HG03066 (cell line): ENCODE measurements at regions not wholly inside any gene's neighbourhood (a gene's known extent, or its start where the extent isn't known, plus 50 kb on each side); places are given as distances from the start of the nearest gene placed in this dataset.

Source experiments
- ATAC-seq: cut with Tn5 transposase; IDR thresholded peaks from one replicate; pipeline ENCODE4 v1.9.1; 2021; ENCODE audit warnings: low read depth; ENCODE audit not compliant: unreplicated experiment

DNA sequence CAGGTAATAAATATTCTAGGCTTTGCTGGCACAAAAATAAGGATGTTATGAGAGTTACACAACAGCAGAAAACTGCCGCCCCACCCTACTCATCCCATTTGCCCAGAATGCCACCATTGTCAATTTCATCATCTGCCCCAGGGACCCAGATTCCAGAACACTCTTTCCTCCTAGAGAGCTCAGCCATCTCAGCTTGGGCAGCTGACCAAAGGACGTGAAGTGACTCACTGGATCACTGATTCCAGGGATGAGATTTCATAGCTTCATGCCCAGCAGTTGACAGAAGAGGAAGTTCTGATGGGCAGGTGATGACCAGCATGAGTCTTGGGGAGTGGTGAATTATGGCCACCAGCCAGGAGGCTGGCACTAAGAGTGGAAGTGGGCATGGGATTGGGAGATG lies 450.3 kb downstream of the RMST start:
- ATAC-seq = no peak

- ATAC-seq = no peak
Measured at GRCh38 chr12:97921979-97922722, 459.5 kb downstream of the RMST start.

DNA sequence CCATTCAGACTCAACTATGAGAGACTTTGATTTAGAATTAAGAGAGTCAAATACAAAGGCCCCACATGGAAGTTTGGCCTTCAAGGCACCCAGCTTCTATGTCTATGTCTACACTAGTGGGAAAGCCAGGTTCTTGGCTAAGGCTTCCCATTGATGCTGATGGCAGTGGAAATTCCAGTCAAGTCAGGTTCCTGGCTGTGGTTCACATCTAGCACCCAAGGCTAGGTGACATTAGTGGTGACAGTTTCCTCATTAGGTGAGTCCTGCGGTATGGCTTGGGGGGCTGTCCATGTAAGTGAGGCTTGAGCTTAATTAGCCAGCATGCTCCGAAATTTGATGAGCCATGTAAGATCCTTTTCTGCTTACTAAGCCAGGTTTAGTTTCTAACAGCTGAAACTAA lies 460.9 kb downstream of the RMST start:
- ATAC-seq = no peak

DNA sequence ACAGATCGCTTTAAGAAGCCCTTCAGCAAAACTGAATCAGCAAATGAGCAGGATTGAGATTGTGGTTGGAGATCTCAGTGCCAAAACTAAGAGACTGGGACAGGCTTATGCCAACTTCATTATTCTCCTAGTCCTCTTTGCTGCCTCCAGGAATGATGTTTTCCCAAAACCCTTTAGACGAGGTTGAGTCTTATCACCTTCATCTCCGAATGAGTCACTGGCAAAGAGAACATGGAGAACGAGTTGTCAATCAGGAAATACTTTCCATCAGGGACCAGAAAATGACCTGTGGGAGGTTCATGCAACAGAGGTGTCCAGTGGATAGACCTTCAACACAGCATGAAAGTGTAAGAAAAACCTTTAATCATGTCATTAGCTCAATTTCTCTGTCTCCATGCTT lies 461.5 kb downstream of the RMST start:
- ATAC-seq = no peak

DNA sequence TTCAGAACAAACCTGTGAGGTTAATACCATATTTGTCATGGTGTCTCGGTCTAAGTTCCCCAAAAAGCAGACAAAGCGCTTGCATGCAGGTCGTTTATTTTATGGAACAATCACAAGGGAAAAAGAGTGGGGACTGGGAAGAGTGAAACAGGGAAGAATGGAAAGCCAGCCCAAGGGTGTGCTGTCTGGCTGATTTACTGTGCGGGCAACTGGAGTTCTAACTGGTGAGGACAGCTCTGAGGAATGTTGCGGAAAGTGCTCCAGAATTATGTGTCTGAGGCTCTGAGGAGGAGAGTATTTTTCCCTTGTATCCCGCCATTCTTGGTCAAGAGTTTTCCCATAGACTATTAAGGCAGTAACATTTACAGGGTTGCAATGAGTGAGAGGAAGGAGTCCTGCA lies 465.4 kb downstream of the RMST start:
- no peak for ATAC-seq

GRCh38 chr12:97936165-97936564 lies 473.6 kb downstream of the RMST start:
- no peak for ATAC-seq

GRCh38 chr12:97938031-97938430 lies 475.4 kb downstream of the RMST start:
- ATAC-seq = no peak

- no peak for ATAC-seq
Measured at GRCh38 chr12:97939156-97939555, 476.6 kb downstream of the RMST start.

GRCh38 chr12:97940105-97940504 lies 477.5 kb downstream of the RMST start:
- no peak for ATAC-seq

DNA sequence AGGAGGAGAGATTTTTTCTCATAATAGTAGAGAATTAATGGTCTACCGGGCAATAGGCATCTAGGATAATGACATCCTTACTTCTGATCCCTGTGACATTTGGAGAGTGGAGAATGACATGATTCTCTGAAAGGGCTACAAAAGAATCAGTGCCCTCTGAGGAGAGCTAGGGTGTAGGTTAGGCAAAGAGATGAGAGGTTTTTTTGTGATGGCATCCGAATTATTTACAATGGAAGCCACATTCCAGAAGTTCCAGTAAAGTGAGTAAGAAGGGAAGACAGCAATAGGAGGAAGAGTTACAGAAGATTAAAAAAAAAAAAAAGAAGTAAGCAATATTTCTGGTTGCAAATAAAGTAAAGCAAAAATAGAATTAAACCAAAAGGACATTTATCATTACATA lies 478.0 kb downstream of the RMST start:
- ATAC-seq = no peak

GRCh38 chr12:97941686-97942354 lies 479.2 kb downstream of the RMST start:
- ATAC-seq = no peak

- ATAC-seq = no peak
Measured at GRCh38 chr12:97943359-97943758, 480.8 kb downstream of the RMST start.

- no peak for ATAC-seq
Measured at GRCh38 chr12:97944576-97944975, 482.0 kb downstream of the RMST start.

DNA sequence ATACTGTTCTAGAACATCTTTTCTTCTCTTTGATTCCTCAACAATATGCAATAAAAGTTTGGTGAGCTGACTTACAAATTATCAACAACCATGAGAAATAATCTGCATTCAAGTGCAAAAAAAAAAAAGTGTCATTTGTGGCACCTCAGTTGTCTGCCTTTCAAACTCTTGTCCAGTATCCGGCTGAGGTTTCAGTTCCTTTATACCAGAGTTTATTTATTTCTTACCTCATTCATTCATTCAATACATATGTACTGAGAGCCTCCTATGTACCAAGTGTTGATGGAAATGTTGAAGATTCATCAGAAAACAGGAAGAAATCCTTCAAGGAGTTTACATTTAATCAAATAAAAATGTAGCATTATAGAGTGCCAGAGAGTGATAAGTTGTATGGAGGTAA lies 484.1 kb downstream of the RMST start:
- no peak for ATAC-seq

DNA sequence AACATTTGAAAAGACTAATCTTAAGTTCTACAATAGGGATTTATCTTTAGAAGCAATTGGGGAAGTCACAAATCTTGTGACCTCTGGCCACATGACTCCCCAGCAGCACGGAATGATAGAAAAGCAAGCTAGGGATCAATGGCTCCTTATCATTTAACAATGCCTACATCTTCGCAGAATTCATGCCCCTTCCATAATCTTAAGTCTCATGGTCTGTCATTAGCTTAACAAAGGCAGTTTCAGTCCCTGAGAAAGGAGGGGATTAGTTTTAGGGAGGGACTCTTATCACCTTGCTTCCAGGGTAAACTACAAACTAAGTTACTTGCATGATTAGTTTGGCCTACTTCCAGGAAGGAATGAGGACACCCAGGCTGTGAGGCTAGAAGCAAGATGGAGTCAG lies 486.0 kb downstream of the RMST start:
- ATAC-seq = no peak

GRCh38 chr12:97951239-97951638 lies 488.6 kb downstream of the RMST start:
- ATAC-seq = no peak

DNA sequence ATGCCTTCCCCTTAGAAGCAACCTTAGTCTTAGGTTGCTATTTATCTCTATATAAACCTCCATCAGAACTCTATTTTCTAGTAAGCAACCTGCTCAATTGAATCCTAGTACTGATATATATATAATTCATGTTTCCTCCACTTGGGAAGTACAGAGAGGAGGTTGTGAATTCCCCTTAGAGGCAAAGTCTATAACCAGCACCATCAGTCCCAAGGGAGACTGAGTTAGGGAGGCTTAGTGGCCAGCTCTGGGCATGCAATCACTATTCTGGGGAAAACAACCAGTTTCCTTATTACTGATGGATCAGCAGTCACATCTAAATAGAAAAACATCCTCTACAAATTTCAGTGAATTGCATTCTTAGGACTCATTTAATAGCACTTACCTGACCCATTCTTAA lies 489.1 kb downstream of the RMST start:
- ATAC-seq = no peak

GRCh38 chr12:97957109-97957508 lies 494.5 kb downstream of the RMST start:
- ATAC-seq = no peak

GRCh38 chr12:97960225-97960624 lies 497.6 kb downstream of the RMST start:
- no peak for ATAC-seq

- ATAC-seq = peak; percentile 93
Measured at GRCh38 chr12:97960741-97961608, 498.4 kb downstream of the RMST start.

DNA sequence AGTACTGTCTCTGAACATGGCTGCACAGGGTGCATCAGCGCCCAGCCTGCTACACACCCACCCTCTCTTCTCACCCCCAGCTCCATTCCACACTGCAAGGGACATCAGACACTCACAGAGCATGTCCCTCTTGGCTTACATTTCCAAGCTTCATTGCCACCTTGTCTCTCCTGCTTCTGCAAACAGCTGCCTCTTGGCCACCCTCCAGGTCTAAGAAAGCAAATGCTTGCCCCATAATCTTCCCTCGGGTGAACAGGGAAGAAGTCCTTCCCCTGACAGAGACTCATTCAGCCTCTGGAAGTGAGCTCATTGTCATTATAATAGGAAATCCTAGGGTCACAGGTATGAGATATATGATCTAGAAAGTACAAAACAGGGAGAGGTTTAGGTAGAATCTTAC lies 505.2 kb downstream of the RMST start:
- ATAC-seq = no peak
